ENCODE measurements at regions not wholly inside any gene's neighbourhood (a gene's known extent, or its start where the extent isn't known, plus 50 kb on each side); places are given as distances from the start of the nearest gene placed in this dataset.

- TF ChIP-seq FOSL1 (IDR thresholded peaks at IDR 0.05; ENCODE audit: low read depth) = no peak
Measured at GRCh38 chr11:131121426-131122333, 205.4 kb upstream of the SNX19 start (continued).

DNA sequence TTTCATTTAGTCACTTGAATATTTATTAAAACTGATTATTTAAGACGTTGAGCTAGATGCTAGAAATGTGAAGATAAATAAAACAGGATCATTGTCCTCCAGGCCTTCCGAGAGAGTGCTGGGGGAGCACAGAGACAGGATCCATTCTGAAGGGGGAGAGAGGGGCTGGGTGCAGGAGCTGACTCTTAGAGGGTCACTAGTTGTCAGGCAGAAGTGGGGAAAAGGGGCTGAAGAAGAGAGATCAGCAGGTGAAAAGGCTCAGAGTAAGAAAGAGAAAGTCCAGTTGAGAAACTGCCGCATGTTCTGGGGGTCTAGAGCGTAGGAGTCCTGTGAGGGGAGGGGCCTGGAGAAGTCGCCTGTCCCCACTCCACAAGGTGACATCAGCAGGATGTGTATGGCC lies 206.2 kb upstream of the SNX19 start:
- no peaks in the 10 kb centered on the region for H3K27me3 ChIP-seq (ENCODE audit: insufficient read depth, low read length)
- intact Hi-C loops (cut with micrococcal nuclease) = no loop called here
- RAD21 ChIA-PET (ENCODE audit: low non-redundant PET in 1 of 2, low total read pairs in 2 of 2, uncharacterized antibody in 2 of 2, unreplicated experiment in 2 of 2) = no interaction called here

More for the DNA sequence above, 206.2 kb upstream of the SNX19 start:
- TF ChIP-seq POLR2AphosphoS5 (IDR thresholded peaks at IDR 0.05; ENCODE audit: low read depth, low read length) (no peak), EZH2phosphoT487 (IDR thresholded peaks at IDR 0.05; ENCODE audit: borderline replicate concordance) (no peak), SP1 (IDR thresholded peaks at IDR 0.05; ENCODE audit: low read depth) (no peak), JUND (IDR thresholded peaks at IDR 0.05) (no peak), ZNF274 (IDR thresholded peaks at IDR 0.05; ENCODE audit: low read depth, low read length) (no peak), TCF7L2 (IDR thresholded peaks at IDR 0.05; ENCODE audit: borderline replicate concordance, extremely low read depth, insufficient read depth, insufficient read length) (no peak), RAD21 (IDR thresholded peaks at IDR 0.05; ENCODE audit: low read depth) (no peak), MAX (IDR thresholded peaks at IDR 0.05) (no peak), YY1 (IDR thresholded peaks at IDR 0.05; ENCODE audit: extremely low read depth, insufficient replicate concordance, low read depth, low read length) (no peak)
- TF ChIP-seq, protein P1, sequence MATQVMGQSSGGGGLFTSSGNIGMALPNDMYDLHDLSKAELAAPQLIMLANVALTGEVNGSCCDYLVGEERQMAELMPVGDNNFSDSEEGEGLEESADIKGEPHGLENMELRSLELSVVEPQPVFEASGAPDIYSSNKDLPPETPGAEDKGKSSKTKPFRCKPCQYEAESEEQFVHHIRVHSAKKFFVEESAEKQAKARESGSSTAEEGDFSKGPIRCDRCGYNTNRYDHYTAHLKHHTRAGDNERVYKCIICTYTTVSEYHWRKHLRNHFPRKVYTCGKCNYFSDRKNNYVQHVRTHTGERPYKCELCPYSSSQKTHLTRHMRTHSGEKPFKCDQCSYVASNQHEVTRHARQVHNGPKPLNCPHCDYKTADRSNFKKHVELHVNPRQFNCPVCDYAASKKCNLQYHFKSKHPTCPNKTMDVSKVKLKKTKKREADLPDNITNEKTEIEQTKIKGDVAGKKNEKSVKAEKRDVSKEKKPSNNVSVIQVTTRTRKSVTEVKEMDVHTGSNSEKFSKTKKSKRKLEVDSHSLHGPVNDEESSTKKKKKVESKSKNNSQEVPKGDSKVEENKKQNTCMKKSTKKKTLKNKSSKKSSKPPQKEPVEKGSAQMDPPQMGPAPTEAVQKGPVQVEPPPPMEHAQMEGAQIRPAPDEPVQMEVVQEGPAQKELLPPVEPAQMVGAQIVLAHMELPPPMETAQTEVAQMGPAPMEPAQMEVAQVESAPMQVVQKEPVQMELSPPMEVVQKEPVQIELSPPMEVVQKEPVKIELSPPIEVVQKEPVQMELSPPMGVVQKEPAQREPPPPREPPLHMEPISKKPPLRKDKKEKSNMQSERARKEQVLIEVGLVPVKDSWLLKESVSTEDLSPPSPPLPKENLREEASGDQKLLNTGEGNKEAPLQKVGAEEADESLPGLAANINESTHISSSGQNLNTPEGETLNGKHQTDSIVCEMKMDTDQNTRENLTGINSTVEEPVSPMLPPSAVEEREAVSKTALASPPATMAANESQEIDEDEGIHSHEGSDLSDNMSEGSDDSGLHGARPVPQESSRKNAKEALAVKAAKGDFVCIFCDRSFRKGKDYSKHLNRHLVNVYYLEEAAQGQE (IDR thresholded peaks at IDR 0.05; ENCODE audit: low read depth) = no peak
- H2AFZ ChIP-seq (ENCODE audit: low read depth, low read length, poor library complexity, severe bottlenecking) = no peak overlapping the region
- CTCF ChIA-PET = no interaction called here
- H3K9ac ChIP-seq (ENCODE audit: low read length) = no peak overlapping the region
- H3K4me3 ChIP-seq (replicated peaks in 1 of 2; ENCODE audit: low read depth in 1 of 2, low read length in 2 of 2) = no peak overlapping the region
- no peaks in the 10 kb centered on the region for H4K20me1 ChIP-seq (ENCODE audit: insufficient read depth)
- H3K36me3 ChIP-seq (ENCODE audit: control insufficient read depth in 1 of 2, insufficient read depth in 2 of 2, low read length in 2 of 2) = no peaks in the 10 kb centered on the region
- DNase-seq (ENCODE audit: low read depth, low spot score) (no peak), ATAC-seq (no peak)
- no peak overlapping the region for H3K27ac ChIP-seq (ENCODE audit: low read depth, low read length)
- H3K9me3 ChIP-seq (ENCODE audit: control insufficient read depth in 1 of 2, insufficient read depth in 1 of 2, low read depth in 1 of 2, low read length in 2 of 2) = peaks cover 0 to 6% of the 10 kb centered on the region in 2 experiments; a peak in 2 of 4 replicates
- no peaks in the 10 kb centered on the region for H3K9me2 ChIP-seq (ENCODE audit: insufficient read depth)
- no peaks in the 10 kb centered on the region for H3K79me2 ChIP-seq (ENCODE audit: insufficient read depth, low read length)
- BruUV-seq (replicated peaks) = no TSS peak
- POLR2A ChIA-PET = no interaction called here
- H3K4me2 ChIP-seq (ENCODE audit: low read length) = no peak overlapping the region
- no peaks in the 10 kb centered on the region for H3K4me1 ChIP-seq (ENCODE audit: control insufficient read depth in 1 of 2, insufficient read depth in 2 of 2, low read length in 2 of 2)
